ENCODE measurements at regions not wholly inside any gene's neighbourhood (a gene's known extent, or its start where the extent isn't known, plus 50 kb on each side); places are given as distances from the start of the nearest gene placed in this dataset.
"Not testable (repeated sequence)": the region's sequence is repeated elsewhere in the genome, so short reads cannot be mapped to it uniquely, and the experiment has no call there.

- no peak for DNase-seq
Measured at GRCh38 chr11:46181843-46182424, 60.7 kb upstream of the PHF21A start.

DNA sequence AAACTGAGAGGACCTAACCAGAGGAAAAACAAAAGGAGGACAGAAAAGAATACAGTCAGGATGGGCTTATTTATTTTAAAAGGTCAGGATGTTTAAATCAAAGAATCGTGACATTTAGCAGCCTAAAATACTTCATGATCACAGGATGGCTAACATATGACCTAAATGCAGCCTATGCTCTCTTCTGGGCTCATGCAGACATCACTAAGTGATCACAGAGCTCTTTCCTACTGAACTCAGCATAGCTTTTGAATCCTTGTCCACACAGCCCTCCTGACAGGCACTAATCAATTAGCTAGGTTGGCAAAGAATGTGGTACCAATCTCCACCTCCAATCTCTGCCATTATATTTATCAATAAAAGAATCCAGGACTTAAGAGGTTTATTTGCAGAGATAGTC lies 60.1 kb upstream of the PHF21A start:
- no peak for DNase-seq

DNA sequence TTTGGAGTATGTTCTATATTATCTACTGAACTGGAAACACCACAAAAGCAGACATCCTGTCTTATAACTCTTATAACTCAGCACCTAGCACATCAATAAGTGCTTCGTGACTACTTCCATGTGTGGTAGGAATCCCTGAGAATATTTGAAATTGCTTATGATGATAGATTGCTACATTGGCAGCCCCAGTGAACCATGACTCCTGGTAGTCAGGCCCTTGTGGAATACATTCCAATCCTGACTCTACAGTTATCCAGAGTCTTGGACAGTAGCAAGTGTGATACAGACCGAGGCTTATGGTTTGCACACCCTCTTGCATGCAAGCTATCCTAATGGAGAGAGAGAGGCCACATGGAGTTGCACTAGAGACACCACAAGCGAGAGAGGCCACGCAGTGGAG lies 59.5 kb upstream of the PHF21A start:
- DNase-seq = no peak

- peak; percentile 47 for DNase-seq
Measured at GRCh38 chr11:46178513-46178912, 57.3 kb upstream of the PHF21A start.

DNA sequence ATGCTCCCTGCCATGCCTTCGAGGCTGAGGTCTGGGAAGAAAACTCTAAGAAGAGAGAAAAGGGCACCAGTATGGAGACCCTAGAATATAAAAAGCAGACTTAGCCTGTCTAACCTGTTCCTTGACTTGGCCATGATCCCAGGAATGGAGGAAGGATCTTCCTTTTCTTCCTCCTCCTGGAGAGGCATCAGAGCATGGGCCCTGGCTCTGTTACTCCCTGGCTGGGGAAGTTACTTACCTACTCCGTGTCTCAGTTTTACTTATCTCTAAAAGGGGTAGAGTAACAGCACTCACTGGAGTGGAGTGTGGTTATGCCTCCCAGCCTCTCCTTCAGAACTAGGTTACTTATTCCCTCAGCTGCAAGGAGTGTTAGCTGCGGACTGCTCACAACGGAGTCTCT lies 55.2 kb upstream of the PHF21A start:
- no peak for DNase-seq

- no peak for DNase-seq
Measured at GRCh38 chr11:46175401-46176002, 54.2 kb upstream of the PHF21A start.

- not testable (repeated sequence) for DNase-seq
Measured at GRCh38 chr11:46171693-46172092, 50.4 kb upstream of the PHF21A start.

Measured in DMS79 treated with DMSO at 0.1 percent for 48 hours (cell line).